Activated CD4-positive, alpha-beta T cell treated with anti-CD3 and anti-CD28 coated beads for 24 hours (primary cell): ENCODE measurements at regions not wholly inside any gene's neighbourhood (a gene's known extent, or its start where the extent isn't known, plus 50 kb on each side); places are given as distances from the start of the nearest gene placed in this dataset.

Experiments
- DNase-seq, 2 donors: peaks; one replicate each; pipeline ENCODE4 v3.0.0-alpha.2; 2020; ENCODE audit warnings: low read depth in 2 of 2

DNA sequence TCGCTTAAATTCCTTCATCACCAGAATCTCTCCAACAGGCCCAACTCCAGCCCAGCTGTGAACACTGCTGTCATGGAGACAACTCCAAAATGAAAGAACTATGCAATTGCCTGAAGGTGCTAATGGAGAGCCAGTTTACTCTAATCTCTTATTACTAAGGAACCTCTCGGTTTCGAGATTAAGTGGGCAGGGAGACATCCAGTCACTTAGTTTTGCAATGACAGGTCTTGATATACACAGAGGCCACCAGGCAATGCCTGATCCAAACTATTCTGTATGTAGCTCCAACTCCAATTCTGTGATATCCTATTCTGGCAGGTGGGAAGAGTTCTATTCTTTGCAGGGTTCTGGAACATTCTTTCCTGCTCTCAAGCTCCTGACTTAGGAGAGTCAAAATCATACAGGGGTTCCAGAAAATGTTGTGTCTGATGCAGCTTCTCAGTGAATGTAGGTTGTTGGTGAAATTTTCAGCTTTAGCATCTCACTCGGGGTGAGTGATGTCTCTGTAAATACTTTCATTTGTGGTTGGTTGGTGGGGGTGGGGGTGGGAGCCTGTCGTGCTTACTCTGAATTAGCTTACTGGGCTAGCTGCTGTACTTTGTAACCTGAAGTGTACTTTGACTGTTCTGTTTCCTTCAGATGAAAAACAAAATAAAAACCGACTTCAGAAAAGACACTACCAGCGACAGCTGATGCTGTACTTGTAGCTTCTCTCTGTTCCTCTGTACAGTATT, 170.9 kb downstream of the PALM2AKAP2 start:
- DNase-seq, result no peak

DNA sequence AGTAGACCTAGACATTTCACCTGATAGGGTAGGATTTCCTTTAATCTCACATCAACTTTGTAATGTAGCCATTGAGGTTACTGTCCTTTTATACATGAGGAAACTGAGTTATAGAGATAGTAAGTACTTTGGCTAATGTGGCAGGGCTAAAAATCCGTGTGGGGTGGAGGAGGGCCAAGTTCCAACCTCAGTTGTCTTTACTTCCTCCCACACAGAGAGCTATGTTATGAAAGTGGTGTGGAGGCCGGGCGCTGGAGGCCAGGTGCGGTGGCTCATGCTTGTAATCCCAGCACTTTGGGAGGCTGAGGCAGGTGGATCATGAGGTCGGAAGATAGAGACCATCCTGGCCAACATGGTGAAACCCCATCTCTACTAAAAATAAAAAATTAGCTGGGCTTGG, 173.3 kb downstream of the PALM2AKAP2 start:
- DNase-seq, result no peak

DNA sequence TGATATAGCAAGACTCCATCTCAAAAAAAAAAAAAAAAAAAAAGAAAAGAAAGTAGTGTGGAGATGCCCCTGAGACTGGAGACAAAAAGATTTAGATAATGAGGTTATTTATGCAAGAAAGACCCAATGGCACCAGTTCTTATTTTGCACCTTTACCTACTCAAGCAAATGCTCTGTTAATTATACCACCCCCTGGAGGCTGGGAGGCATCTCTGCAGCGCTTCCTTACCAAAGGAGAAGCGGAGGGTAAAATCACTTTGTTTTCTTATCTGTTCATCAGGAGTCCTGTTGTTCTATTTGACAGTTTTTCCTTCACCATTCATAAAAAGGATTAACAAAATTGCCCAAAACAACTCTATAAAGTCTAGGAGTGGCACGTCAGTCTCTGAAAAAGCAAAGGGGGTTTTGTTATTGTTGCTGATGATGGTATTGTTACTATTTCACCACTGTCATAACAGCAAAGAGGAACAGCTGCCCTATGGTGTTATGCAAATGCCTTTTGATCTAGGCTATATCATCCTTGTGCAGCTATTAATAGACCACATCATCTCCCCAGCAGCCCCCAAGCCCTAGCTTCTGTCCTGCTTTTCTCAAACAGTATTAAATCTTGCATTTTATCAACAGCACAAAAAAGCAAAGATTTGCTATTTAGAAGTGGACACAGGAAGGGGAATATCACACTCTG, 174.0 kb downstream of the PALM2AKAP2 start:
- no peak for DNase-seq

DNA sequence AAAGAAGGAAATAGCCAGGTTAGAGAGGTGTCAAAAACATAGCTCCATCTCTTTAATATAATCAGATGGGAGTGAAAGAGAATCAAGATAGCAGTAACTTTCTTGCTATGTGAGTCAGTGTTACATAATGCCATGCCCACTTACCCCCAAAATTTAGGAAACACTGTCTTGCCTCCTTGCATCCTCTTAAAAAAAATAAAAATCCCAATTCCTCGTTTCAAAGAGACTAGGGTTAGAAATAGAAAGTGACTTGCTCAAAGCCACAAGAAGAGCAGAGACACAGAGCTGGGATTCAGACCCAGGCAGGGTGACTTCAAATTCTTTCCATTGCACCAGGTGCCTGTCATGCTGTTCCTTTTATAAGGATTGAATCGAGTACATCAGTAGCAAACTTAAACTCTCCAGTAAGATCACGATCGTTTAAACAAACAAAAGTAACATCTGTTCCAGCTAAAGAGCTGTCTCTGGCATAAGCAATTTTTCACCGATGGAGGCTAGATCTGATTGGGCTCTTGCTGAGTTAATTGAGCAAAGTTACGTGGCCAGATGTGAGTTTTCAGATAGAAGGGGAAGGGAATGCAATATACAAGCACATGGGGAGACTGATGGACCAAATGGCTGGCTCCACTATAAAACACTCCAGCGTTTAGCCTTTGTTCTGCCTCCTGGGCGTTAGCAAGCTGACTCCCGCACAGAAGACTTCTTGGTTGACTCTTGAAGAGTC, 176.9 kb downstream of the PALM2AKAP2 start:
- DNase-seq, result no peak

DNA sequence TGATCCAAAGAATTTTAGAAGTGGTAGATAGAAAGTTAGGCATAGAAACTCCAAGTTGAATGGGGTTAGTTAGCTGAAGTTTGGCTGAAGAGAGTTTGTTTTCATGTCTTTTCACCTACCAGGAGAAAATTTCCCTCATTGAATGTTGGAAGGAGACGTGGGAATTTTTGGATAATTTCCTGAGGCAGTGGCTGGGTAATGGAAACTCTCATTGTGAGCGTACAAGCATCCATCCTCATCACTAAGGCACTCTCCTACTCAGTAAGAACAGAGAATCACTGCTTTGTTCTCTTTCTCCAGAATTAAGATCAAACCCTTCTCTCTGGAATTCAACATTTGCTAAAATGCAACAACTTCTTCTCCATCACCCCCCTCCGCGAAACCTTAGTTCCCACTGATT, 179.7 kb downstream of the PALM2AKAP2 start:
- DNase-seq, result no peak

DNA sequence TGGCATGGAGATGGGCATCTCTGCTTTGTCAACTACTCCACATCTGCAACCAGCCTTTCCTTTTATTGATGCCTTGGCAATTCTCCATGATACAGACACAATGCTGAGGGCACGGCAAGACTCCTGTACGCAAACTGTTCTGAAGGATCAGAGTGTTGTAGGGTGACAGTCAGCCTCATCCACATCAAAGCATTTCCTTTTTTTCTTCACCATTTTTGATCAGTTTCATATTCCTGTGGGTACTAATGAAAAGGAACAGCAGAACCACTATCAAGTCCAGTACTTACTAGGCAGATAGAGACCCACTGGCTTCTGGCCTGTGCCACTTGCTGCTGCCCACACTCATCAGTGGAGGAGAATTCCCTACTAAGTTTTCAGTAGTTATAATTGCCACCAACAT, 181.6 kb downstream of the PALM2AKAP2 start:
- DNase-seq, result no peak

DNA sequence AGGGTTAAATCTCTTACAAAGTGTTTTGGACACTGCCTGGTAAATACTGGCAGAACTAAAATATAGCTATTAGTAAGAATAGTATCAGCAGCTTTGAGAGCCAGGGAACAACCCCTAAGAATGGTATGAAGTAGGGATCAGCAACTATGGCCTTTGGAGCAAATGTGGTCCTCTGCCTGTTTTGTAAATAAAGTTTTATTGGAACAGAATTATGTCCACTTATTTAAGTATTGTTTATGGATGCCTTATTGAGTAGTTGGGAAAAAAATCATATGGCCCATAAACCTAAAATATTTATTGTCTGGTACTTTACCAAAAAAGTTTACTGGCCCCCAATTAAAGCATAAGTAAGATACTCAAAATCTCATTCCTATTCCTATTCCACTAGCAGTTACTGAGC, 182.2 kb downstream of the PALM2AKAP2 start:
- DNase-seq, result no peak

DNA sequence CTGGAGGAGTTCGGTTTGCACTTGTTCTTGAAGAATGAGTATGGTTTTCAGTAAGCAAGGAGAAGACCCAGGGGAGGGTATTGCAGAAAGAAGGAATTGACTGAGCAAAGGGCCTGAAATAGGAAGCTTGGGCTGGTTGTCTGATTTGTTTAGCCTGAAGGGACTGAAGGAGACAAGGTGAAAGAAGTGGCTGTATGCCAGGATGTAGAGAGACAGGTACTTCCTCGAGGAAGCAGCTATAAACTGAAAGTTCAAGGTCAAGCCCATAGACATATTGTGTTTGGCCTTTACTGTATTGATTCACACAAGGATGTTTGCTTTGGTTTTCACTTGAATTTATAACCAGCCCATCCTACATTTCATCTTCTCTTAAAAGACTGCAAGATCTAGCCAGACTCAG, 183.1 kb downstream of the PALM2AKAP2 start:
- no peak for DNase-seq

DNA sequence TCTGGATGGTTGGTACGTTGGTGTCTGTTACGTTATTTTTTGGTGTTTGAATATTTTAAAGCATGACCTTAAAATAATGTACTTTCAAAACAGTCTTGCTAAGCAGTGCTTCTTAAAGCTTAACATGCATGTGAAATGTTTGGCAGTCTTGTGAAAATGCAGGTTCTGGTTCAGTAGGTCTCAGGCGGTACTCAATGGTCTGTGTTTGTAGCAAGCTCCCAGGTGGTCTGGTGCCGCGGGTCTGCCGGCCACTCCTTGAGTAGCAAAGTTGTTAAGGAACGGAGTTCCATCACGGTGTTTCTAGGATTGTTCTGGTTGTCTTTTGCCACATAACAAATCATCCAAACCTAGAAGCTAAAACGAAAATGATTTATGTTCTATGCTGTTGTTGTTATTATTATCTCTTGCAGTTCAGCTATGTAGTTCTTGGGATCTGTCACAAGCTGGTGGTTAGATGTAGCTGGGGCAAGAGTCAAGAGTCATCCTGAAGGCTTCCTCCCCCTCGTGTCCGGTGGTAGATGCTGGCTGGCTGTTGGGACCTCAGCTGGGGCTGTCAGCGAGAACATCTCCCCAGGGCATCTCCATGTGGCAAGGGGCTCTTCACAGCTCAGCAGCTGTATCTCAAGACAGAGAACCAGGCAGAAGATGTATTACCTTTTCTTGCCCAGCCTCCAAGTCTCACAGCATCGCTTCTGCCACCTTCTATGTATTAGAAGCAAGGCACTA, 186.8 kb downstream of the PALM2AKAP2 start:
- no peak for DNase-seq

DNA sequence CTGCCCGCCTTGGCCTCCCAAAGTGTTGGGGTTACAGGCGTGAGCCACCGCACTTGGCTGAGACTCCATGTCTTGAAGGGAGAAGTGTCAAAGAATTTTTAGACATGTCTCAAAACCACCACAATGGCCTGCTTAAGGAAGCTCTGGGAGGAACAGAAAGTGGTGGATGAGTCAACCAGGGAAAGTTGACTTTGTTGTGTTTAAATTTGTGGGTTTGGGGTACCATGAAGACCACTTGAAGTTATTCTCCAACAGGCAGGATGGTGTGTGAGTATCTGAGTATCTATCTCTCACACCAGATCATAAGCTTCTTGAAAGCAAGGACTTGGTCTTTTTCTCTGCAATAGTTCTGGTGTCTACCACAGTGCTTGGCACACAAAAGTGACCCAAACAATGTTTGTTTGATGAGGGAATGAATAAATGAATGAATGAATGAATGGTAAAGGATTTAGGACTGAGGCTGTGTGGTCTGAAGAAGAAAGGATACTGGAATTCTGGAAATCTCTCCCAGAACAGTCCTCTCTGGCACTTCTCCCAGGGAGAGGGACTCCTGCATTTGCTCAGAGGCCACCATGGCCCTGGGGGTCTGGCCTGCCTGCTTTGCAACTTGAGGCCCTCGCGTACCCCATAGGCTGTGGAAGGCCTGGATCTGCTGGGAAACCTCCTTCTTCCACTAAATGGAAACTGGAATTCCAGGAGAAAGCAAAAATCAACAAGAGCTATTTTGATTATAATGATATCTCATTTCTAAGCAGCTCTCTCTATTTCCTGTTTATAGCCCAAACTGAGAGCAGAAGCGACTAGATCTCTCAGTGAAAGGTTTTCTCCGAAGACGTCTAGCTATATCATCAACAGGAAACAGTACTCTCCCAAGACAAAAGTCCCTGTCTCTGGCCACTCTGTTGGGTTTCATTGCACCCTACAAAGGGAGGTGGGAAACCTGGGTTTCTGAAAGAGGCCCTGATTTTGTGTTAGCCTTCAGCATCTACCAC, 187.9 kb downstream of the PALM2AKAP2 start:
- DNase-seq, result no peak

DNA sequence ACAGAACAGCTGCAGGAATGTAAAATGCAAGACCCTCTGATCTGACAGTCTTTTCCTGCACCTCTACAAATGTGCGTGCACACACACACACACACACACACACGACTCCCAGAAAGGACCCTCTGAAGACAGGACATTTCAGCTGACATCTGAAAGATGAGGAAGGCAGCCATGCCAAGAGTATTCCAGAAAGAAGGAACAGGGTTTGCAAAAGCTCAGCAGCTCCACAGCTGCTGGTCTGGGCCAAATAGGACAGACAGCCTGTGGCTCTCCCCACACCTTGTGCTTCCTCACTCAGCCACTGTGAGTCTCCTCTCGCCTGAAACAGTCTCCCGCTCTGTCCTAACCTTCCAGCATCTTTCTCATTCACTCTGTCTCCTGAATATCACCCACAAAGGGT, 189.0 kb downstream of the PALM2AKAP2 start:
- DNase-seq, result no peak

DNA sequence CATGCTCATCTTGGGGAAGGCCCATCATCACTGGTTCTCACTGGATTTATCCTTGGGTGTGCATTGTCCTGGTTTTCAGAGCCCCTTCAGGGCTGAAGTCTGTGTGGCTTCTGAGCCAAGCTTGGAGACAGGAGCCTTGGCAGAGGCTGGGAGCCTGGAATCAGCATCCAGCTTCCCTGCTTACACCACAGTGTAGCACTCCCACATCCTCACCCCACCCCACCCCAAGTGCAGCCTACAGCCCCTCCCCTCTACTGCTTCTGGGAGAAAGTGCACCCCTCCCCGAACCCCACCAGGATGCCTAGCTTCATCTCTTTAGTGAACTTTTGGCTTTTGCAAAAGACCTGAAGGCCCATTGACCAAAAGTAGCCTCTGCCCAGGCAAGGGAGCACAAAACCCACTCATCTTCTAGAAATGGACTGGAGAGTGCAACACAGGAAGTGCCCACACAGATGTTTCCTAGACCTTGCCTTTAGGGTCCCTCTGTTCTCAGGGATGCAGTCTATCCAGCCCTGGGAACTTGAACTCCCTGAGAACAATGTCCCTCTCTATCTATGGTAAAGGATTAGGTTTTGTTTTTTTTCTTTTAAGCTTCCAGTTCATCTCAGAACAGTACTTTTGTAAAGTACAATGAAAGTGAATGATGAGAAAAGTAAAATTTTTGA, 189.7 kb downstream of the PALM2AKAP2 start:
- DNase-seq, result no peak

DNA sequence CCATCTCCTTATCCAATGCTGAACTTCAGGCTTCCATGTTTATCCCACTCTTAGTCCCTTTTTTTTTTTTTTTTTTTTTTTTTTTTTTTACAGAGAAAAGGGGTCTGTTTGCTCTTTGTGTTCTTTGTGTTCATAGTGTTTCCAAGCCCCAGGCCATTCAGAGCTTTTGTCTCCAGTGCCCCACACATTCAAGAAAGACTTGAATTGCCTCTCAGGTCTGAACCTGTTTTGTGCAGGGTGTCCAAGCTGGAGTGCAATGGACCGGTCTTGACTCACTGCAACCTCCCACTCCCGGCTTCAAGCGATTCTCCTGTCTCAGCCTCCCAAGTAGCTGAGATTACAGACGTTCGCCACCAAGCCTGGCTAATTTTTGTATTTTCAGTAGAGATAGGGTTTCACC, 191.2 kb downstream of the PALM2AKAP2 start:
- no peak for DNase-seq

DNA sequence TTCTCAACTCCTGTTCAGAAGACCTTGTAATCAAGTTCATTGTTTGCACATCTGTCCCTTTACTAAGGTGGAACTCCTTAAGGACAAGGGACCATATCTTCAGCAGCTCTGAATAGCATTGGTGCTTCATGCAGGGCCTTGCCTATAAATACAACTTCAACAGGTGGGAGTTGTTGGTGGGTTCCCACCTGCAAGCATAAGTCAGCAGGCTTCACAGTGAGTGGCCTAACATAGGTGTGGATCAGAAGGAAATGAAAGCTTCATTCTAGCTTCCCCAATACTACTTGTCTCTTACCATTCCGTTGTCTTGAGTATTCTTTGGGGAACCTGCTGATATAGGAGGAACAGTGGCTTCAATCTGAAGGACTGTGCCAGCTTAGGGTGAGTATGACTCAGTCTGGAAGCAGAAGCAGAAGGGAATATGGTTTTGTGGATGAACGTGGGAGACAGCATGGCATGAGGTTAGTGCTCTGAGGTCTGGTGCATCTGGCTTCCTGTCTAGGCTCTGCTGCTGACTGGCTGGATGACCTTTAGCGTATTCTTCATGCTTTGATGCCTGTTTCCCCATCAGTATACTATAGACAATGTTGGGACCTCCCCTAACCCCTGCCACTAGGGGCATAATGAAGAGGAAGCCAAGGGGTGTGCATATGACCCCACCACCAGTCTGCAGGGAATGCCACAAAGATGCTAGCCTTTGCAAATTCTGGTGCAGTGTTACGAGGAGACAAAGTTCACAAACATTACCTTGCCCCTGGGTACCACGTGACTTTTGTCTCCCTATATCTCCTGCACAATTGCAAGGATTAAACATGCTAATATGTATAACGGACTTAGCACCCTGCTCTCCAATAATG, 192.3 kb downstream of the PALM2AKAP2 start:
- DNase-seq, result no peak

DNA sequence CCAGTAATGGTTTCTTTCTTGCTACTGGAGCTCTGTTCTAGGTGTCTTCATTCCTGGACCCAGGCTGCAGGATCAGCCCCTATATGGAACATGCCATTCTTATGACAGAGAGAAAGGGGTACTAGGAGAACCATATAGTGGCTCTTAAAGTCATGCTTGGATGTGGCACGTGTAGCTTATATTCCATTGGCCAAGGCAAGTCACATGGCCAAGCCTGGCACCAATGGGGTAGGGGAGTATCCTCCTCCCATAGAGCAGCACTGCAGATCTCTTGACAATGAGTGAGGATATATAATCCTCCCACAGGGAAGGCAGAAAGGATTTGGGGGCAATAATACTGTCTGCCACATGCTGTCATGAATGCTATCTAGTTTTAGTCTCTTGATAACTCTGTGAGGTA, 193.3 kb downstream of the PALM2AKAP2 start:
- DNase-seq, result no peak

DNA sequence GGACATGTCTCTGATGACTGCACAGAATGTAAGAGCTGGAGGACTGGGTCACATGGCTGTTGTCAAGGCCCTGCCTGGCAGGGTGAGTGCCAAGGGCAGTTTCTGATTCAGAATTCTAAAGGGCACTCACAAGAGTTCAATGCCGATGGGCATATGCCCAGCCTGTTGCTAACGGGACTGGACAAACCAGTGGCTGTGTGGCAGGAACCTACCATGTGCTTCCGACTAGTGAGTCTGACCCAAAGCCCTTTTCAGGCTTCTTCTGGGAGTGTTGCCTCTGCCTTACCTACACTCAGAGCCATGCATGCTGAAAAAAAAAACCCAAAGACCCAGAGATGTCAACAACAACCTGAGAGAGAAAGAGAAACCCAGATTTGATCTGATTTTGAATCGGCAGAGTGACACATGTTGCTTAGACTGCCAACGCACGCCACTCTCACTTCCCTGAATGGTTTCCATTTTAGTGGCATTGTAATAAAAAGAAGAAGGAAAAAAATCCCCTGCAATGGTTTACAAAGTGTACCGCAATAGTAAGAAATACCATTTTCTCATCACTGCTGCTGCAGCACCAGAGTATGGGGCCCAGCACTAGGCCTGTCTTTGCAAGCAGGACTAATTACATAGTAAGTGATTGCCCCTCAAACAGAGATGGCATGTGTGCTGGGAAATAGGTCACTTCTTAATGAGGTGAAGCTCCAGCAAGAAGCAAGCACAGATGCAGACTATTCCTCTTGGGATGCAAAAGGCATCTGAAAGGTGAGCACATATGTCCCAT, 194.3 kb downstream of the PALM2AKAP2 start:
- DNase-seq, result peak; percentile 26 to 33

DNA sequence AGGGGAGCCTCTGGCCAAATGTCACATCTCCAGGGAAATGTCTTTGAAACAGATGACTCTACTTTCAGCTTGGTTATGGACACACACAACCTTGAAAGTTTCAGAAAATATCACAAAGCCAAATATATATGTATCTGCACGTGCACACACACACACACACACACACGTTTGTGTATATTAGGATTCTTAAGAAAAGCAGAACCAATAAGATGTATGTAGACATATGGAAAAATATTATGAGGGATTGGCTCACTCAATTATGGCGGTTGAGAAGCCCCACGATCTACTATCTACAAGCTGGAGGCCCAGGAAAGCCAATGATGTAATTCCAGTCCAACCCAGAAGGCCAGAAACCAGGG, 194.9 kb downstream of the PALM2AKAP2 start:
- DNase-seq, result no peak

DNA sequence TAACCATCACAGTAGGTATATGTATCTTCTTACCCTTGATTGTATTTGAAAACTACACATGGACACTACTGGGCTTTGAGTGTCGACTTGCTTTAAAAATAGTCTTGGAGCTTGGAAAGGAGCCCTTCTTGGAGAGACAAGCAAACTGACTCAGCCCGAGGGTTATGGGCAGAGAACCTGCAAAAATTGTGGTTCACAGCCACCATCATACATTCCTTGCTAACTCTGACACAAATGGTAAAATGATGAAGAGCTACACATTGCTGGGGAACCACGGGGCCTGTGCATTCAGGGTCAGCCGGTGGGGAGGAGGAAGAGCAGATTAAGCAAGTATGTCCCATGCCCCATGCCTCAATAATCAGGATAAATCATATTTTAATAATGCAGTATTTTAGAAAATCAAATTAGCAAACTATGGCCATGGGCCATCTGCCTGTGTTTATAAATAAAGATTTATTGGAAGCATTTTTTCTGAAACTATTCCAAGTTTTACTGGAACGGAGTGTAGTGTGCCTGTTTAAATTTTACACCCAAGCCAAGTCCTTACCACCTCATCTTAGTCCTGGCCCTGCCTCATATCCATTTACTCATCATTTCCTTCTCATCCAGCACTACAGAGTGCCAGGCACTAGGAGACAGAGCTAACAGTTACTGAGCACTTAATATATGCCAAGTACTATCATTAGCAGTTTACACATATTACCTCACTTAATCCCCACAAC, 195.7 kb downstream of the PALM2AKAP2 start:
- DNase-seq, result no peak
